ENCODE measurements at regions not wholly inside any gene's neighbourhood (a gene's known extent, or its start where the extent isn't known, plus 50 kb on each side); places are given as distances from the start of the nearest gene placed in this dataset.

DNA sequence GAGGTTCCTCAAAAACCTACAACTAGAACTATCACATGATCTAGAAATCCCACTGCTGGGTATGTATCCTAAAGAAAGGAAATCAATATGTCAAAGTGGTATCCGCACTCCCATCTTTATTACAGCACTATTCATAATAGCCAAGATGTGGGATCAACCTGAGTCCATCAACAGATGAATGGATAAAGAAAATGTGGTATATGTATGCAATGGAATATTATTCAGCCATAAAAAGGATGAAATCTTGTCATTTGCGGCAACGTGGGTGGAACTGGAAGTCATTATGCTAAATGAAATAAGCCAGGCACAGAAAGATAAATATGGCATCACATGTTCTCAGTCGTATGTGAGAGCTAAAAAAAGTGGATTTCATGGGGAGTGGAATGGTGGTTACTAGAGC is 77.5 kb upstream of the DIO3 start:
- TF ChIP-seq GATA2 (IDR thresholded peaks at IDR 0.05; ENCODE audit: low read depth, low read length) (no peak), GATA3 (IDR thresholded peaks at IDR 0.05; ENCODE audit: low read depth, low read length) (no peak)
